ENCODE measurements at regions not wholly inside any gene's neighbourhood (a gene's known extent, or its start where the extent isn't known, plus 50 kb on each side); places are given as distances from the start of the nearest gene placed in this dataset.

DNA sequence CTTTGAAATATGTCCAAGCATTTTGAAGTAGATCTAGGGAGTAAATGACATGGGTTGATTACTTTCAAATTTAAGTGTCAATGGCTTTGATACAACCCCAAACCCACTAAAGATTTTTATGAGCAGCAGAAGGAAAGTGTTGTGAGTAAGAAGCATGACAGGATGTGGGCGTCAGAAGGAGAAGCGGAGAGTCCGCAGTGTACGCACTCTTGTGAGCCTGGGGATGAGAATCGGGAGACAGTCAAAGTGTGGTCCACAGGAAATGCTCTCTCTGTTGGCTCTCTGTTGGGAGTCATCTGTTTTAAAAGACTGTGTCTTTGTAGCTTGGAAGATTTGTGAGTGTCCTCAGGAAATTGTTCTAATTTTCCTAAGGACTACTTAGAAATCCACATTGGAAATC is 629.8 kb upstream of the ADARB2 start:
- TF ChIP-seq, protein P1, sequence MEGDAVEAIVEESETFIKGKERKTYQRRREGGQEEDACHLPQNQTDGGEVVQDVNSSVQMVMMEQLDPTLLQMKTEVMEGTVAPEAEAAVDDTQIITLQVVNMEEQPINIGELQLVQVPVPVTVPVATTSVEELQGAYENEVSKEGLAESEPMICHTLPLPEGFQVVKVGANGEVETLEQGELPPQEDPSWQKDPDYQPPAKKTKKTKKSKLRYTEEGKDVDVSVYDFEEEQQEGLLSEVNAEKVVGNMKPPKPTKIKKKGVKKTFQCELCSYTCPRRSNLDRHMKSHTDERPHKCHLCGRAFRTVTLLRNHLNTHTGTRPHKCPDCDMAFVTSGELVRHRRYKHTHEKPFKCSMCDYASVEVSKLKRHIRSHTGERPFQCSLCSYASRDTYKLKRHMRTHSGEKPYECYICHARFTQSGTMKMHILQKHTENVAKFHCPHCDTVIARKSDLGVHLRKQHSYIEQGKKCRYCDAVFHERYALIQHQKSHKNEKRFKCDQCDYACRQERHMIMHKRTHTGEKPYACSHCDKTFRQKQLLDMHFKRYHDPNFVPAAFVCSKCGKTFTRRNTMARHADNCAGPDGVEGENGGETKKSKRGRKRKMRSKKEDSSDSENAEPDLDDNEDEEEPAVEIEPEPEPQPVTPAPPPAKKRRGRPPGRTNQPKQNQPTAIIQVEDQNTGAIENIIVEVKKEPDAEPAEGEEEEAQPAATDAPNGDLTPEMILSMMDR (IDR thresholded peaks at IDR 0.05), result no peak
- TF ChIP-seq POLR2A (IDR thresholded peaks at IDR 0.05), result no peak
- TF ChIP-seq POLR2AphosphoS5 (IDR thresholded peaks at IDR 0.05; ENCODE audit: insufficient read depth in 1 of 2, low read depth in 1 of 2), result no peak
